GM21825 (cell line): ENCODE measurements at regions not wholly inside any gene's neighbourhood (a gene's known extent, or its start where the extent isn't known, plus 50 kb on each side); places are given as distances from the start of the nearest gene placed in this dataset.
"Not testable (repeated sequence)": the region's sequence is repeated elsewhere in the genome, so short reads cannot be mapped to it uniquely, and the experiment has no call there.

Experiments used
- ATAC-seq: cut with Tn5 transposase; IDR thresholded peaks from one replicate; pipeline ENCODE4 v1.9.1; 2021; ENCODE audit warnings: mild to moderate bottlenecking, moderate library complexity; ENCODE audit not compliant: unreplicated experiment

GRCh38 chr16:72464597-72465368 is 292.8 kb upstream of the PMFBP1 start:
- no peak for ATAC-seq

- ATAC-seq, result no peak
Observed at GRCh38 chr16:72464052-72464451, 292.1 kb upstream of the PMFBP1 start.

- no peak for ATAC-seq
Observed at GRCh38 chr16:72458035-72458434, 286.1 kb upstream of the PMFBP1 start.

DNA sequence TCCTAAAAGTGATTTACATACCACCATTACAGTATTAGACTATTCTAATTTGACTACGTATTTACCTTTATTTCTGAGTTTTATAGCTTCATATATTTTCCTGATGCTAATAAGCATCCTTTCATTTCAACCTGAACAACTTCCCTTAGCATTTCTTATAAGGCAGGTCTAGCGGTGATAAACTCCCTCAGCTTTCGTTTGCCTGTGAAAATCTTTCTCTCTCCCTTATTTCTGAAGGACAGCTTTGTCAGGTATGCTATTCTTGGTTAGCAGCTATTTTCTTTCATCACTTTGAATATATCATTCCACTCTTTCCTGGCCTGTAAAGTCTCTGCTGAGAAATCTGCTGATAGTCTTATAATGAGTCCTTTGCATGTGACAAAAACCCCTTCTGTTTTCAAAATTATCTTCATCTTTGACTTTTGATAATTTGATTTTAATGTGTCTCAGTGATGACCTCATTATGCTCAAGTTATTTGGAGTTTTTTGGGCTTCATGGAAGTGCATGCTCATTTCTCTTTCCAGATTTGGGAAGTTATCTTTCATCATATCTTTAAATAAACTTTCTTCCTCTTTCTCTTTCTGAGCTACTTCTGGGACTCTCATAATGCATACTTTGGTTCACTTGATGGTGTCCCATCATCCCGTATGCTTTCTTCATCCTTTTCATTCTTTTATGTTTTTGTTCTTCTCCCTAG is 285.4 kb upstream of the PMFBP1 start:
- no peak for ATAC-seq

GRCh38 chr16:72455743-72456659 is 284.0 kb upstream of the PMFBP1 start:
- no peak for ATAC-seq

- ATAC-seq, result not testable (repeated sequence)
Observed at GRCh38 chr16:72453856-72454255, 281.9 kb upstream of the PMFBP1 start.

DNA sequence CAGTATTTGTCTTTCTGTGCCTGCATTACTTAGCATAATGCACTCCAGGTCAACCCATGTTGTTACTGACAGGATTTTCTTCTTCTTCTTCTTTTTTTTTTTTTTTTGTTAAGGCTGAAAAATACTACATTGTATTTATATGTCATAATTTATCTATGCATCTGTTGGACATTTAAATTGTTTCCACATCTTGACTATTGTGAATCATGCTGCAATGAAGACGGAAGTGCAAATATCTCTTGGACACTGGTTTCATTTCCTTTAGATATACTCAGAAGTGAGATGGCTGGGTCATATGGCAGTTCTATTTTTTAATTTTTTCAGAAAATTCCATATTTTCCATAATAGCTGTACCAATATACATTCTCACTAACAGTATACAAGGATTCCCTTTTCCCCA is 272.7 kb upstream of the PMFBP1 start:
- ATAC-seq, result no peak

GRCh38 chr16:72443809-72444208 is 271.9 kb upstream of the PMFBP1 start:
- ATAC-seq, result no peak

DNA sequence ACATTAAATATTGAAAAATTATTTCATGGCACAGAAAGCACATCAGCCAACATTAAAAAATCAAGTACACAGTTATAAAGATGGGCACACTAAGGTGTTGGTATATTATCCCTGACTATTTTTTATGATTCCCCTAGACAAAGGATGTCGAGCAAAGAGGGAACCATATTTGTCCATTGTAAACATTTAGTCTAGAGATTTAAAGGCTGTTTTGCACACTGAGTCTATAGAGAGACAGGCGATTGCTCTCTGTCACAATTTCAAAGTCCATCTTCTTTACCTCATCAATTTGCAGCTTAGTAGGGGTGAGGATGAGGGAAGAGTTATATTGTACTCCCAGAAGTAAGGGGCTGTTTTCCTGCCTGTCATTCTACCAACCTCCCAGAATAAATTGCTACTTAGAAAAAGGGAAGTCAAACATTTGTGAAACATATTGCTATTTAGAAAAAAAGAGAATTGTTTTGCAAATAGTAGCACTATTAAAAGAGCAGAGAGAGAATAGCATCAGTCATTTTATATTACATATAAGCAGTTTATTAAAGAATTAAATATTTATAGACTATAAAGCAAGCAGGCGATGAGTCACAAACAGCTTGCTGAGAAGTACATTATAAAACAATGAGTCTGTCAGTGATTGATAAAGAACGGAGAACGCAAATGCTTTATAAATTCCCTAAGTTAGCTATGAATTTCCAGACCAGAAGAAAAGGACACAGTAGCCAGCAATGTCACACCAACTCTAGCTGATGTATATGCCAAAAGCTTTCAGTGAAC is 270.6 kb upstream of the PMFBP1 start:
- ATAC-seq, result no peak

DNA sequence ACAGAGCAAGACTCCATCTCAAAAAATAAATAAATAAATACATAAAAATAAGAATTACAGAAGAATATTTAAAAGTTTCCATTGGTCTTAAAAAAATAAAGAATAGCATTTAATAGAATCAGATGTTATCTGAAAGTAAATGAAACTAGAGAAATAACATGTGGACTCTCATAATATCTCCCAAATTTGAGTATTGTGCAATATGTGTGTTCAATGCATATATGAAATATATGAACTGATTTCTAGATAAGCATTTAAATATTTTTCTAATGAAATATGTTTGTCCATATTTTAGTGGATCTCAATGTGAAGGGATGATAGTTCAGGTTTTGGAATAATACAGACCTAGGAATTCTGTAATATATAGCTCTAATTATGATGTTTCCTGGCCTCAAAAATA is 265.9 kb upstream of the PMFBP1 start:
- no peak for ATAC-seq

GRCh38 chr16:72434159-72434558 is 262.2 kb upstream of the PMFBP1 start:
- ATAC-seq, result no peak

- no peak for ATAC-seq
Observed at GRCh38 chr16:72430121-72430520, 258.2 kb upstream of the PMFBP1 start.

GRCh38 chr16:72429671-72430081 is 257.7 kb upstream of the PMFBP1 start:
- ATAC-seq, result no peak

DNA sequence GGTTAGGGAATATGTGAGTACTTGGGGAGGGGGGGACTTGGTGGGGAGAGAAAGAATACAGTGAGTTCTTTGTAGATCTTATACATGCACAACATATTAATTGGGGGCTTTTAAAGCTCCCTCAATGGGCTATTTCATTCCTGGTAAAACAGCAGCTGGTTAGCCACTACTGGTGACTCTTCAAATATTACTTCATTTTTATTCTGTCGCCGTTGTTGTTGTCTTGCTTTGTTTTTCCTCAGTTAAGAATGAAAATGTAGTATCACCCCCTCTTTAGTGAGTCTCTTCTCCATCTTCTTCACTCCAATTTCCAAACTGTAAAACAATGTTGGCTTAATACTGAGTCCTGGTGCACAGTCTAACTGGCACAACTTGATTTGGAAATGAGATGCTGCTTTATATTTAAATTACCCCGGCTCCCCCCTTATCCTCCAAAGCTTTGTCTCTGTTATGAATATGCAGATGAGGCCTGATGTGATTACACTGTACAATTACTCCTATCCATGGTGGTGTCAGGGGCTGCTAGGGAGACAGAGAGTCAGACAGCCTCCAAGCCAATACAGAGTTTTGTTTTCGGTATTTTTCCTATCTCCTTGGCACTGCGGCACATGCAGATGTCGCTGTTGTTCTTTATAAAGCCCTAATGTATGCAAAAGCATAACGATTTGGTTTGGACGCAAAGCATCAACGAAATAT is 256.9 kb upstream of the PMFBP1 start:
- ATAC-seq, result no peak

DNA sequence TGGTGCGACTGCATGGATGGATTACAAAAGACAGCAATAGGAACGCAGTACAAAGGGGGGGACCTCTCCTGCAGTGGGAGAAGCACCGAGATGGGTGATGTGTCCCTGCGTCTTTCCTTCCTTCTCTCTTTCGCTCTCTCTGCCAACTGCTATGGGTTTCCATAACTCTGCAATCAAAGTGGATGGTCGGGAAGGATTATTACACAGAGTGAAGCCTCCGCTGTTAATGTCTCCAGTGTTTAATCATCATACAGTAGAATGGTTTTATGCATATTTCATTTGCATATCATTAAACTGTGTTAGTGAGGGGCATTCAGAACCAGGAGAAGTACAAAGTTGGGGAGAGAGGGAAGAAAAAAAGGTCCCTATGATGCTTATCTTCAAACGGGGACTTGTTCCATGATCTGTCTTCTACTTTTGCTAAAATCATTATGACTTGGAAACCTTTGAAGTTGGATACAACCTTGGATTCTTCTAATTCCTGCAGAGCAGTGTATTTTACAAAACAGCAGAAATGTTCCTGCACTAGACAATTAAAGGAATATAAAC is 255.9 kb upstream of the PMFBP1 start:
- ATAC-seq, result no peak

- ATAC-seq, result no peak
Observed at GRCh38 chr16:72427051-72427782, 255.3 kb upstream of the PMFBP1 start.

GRCh38 chr16:72426386-72426785 is 254.4 kb upstream of the PMFBP1 start:
- ATAC-seq, result no peak

- no peak for ATAC-seq
Observed at GRCh38 chr16:72425571-72426341, 253.8 kb upstream of the PMFBP1 start.
